Lung (tissue), 11 donors: ENCODE measurements at regions not wholly inside any gene's neighbourhood (a gene's known extent, or its start where the extent isn't known, plus 50 kb on each side); places are given as distances from the start of the nearest gene placed in this dataset.

Experiments used
- ATAC-seq: fragments of 200-7000 bp; cut with Tn5 transposase; one replicate; pipeline ENCODE4 v1.9.1; 2020; ENCODE audit warnings: moderate number of reproducible peaks; ENCODE audit not compliant: insufficient read depth, low FRiP score
- DNase-seq, 3 donors: peaks; one replicate each; pipeline ENCODE4 v3.0.0-alpha.2; 2013 to 2017
- H3K27ac ChIP-seq, 2 donors: one replicate each; pipeline ENCODE4 v1.5.1; 2013; ENCODE audit warnings: mild to moderate bottlenecking in 2 of 2, moderate library complexity in 2 of 2, control low read depth in 1 of 2, inconsistent platforms in 1 of 2, low read depth in 1 of 2, low read length in 1 of 2
- H3K27me3 ChIP-seq, 3 donors: one replicate each; pipeline ENCODE4 v1.5.1; 2013; ENCODE audit warnings: low read length in 2 of 3; ENCODE audit not compliant: control insufficient read depth in 3 of 3, insufficient read depth in 3 of 3
- H3K36me3 ChIP-seq, 4 donors: one replicate each; pipeline ENCODE4 v1.5.1; 2013; ENCODE audit warnings: low read length in 4 of 4, mild to moderate bottlenecking in 1 of 4, moderate library complexity in 1 of 4; ENCODE audit not compliant: control insufficient read depth in 4 of 4, insufficient read depth in 4 of 4
- H3K4me1 ChIP-seq, 5 donors: one replicate each; pipeline ENCODE4 v1.5.1; 2013; ENCODE audit warnings: low read length in 5 of 5, mild to moderate bottlenecking in 2 of 5, moderate library complexity in 1 of 5; ENCODE audit not compliant: control insufficient read depth in 5 of 5, insufficient read depth in 5 of 5
- H3K4me3 ChIP-seq: one replicate; pipeline ENCODE4 v1.5.1; 2013; ENCODE audit warnings: mild to moderate bottlenecking, control low read depth, moderate library complexity
- H3K9ac ChIP-seq, 2 donors: one replicate each; pipeline ENCODE4 v1.5.1; 2013; ENCODE audit warnings: low read length in 2 of 2, control low read depth in 1 of 2; ENCODE audit not compliant: insufficient read depth in 1 of 2
- H3K9me3 ChIP-seq, 4 donors: one replicate each; pipeline ENCODE4 v1.5.1; 2013; ENCODE audit warnings: low read length in 3 of 4, mild to moderate bottlenecking in 1 of 4, moderate library complexity in 1 of 4; ENCODE audit not compliant: control insufficient read depth in 4 of 4, insufficient read depth in 3 of 4
- WGBS, 2 donors: extraction: QIAGEN DNeasy Blood & Tissue Kit; methylation state at CpG; one replicate each; pipeline ENCODE4 v1.1.7; 2013; 5-methylcytosine and 5-hydroxymethylcytosine counted together
- TF ChIP-seq, protein P1 (sequence below): IDR thresholded peaks from 2 replicates; pipeline ENCODE4 v1.5.1; 2012; ENCODE audit warnings: mild to moderate bottlenecking; ENCODE audit errors: control extremely low read depth, extremely low read depth
- donor health status: control.
- donor health status: control.
- donor health status: Bipolar disorder and iron deficiency.
- donor health status: healthy.
- donor health status: DM: yes; HTN: yes; CAD: no.

DNA sequence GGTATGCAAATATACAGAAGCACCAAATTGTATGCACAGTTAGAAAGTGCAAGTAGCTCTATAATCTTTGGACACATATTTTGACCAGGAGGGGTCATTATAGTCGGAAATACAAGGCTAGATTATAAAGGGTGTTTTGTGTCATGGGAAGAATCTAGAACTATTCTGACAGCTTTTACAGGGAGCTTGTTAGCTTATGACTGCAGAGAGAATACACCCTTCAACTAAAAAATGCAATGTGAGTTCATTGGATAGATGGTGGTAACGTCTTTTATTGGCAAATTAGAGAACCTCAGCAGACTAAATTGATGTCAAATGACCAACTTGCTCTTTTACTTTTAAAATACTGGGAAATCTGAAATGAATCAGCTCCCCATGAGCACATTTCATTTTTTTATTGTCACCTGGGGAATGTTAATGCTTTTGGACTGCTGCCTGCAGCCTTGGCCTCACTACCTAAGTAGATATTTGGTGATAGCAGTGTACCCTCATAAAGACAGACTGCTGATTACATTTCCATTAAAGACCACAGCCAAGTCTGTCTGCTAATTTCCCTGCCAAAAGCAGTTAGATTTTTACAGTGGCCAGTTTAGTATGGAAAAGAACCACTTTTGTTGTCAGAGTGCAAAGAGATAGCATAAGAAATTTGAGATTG lies 515.9 kb upstream of the DPPA4 start:
- no peak overlapping the region for H3K4me3 ChIP-seq
- TF ChIP-seq, protein P1, sequence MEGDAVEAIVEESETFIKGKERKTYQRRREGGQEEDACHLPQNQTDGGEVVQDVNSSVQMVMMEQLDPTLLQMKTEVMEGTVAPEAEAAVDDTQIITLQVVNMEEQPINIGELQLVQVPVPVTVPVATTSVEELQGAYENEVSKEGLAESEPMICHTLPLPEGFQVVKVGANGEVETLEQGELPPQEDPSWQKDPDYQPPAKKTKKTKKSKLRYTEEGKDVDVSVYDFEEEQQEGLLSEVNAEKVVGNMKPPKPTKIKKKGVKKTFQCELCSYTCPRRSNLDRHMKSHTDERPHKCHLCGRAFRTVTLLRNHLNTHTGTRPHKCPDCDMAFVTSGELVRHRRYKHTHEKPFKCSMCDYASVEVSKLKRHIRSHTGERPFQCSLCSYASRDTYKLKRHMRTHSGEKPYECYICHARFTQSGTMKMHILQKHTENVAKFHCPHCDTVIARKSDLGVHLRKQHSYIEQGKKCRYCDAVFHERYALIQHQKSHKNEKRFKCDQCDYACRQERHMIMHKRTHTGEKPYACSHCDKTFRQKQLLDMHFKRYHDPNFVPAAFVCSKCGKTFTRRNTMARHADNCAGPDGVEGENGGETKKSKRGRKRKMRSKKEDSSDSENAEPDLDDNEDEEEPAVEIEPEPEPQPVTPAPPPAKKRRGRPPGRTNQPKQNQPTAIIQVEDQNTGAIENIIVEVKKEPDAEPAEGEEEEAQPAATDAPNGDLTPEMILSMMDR: no peak
- H3K36me3 ChIP-seq: no peaks in the 10 kb centered on the region
- ATAC-seq (no peak), DNase-seq (no peak)
- 63 to 64% methylated on average over 2 of the region's 2 CpGs for WGBS, 2 donors
- no peak overlapping the region for H3K27ac ChIP-seq
- H3K9ac ChIP-seq: no peak overlapping the region
- H3K27me3 ChIP-seq: no peaks in the 10 kb centered on the region
- H3K4me1 ChIP-seq: no peaks in the 10 kb centered on the region
- peaks cover 0 to 10% (median 6%) of the 10 kb centered on the region in 4 donors for H3K9me3 ChIP-seq

DNA sequence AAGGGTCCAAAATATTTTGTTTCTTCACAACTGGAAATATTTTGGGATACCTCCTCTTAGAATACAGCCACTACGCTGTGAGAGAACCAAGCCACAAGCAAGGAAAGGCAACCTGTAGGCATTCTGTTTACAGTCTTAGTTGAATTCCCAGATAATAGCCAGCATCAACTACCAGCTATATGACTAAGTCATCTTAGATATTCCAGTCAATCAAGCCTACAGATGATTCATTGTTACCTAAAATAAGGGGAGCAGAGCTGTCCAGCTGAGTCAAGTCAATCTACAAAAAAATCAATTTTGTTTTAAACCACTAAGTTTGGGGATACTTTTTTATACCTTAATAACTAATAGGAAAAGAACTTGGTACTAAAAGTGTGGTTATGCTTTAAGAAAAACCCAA lies 526.4 kb upstream of the DPPA4 start:
- H3K27me3 ChIP-seq: no peaks in the 10 kb centered on the region
- H3K9me3 ChIP-seq: no peaks in the 10 kb centered on the region
- H3K9ac ChIP-seq: no peak overlapping the region
- no peaks in the 10 kb centered on the region for H3K4me1 ChIP-seq
- no peak for DNase-seq
- no peaks in the 10 kb centered on the region for H3K36me3 ChIP-seq
- no peak overlapping the region for H3K27ac ChIP-seq
- 90 to 93% methylated on average over 1 of the region's 1 CpG for WGBS, 2 donors
- no peak overlapping the region for H3K4me3 ChIP-seq
- TF ChIP-seq, protein P1: no peak
- ATAC-seq: no peak

DNA sequence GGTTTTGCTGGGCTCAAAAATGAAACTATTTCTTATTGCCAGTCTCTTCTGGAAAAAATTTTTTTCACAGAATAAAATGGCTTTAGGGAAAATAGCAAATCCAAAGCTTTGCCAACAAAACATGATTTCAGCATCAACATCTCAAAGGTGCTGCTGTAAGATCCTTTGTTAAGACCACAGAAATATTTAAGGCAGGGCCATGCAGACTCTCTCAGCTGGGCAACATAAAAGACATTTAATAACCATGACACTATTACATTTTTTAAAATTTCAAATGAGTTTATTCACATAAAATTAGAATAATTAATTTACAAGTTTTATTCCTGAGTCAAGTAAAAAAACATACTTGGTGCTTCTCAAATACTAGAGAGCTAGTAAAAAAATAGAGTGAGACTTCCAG lies 527.1 kb upstream of the DPPA4 start:
- TF ChIP-seq, protein P1: no peak
- Histone ChIP-seq H3K36me3 (no peaks in the 10 kb centered on the region), H3K4me1 (no peaks in the 10 kb centered on the region), H3K27me3 (no peaks in the 10 kb centered on the region), H3K27ac (no peak overlapping the region), H3K4me3 (no peak overlapping the region), H3K9ac (no peak overlapping the region), H3K9me3 (no peaks in the 10 kb centered on the region)
- no peak for DNase-seq
- no peak for ATAC-seq

DNA sequence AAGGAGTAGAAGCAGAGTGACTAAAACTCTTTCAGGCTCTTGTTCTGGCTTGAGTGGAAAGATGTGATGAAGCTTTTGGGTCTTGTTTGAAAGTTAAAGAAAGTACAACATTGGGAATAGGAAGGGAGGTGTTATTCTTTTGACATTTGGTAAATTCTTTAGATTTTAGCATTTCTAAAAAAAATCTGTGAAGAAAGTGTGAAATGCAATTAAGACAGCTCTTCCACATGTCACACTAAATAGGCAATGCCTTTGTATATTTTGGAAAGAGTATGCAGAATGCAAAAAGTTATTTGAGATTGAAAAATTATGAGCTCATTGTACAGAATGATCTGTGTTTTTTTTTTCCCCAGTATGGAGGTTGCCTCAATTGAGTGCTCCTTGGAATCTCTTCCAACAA lies 532.2 kb upstream of the DPPA4 start:
- no peaks in the 10 kb centered on the region for H3K9me3 ChIP-seq
- DNase-seq (no peak), ATAC-seq (no peak)
- no peaks in the 10 kb centered on the region for H3K36me3 ChIP-seq
- no peak overlapping the region for H3K9ac ChIP-seq
- no peaks in the 10 kb centered on the region for H3K4me1 ChIP-seq
- no peak overlapping the region for H3K27ac ChIP-seq
- no peak overlapping the region for H3K4me3 ChIP-seq
- TF ChIP-seq, protein P1: no peak
- no peaks in the 10 kb centered on the region for H3K27me3 ChIP-seq
